Liver (tissue), 8 donors: ENCODE measurements at regions not wholly inside any gene's neighbourhood (a gene's known extent, or its start where the extent isn't known, plus 50 kb on each side); places are given as distances from the start of the nearest gene placed in this dataset.
A peak's percentile ranks its signal among the peaks of the same experiment; 100 is the strongest.

Experiments used
- DNase-seq: peaks from one replicate; pipeline ENCODE4 v3.0.0-alpha.2; 2017; ENCODE audit warnings: low spot score
- H3K27ac ChIP-seq, 2 donors: one replicate each; pipeline ENCODE4 v1.7.0; 2013; ENCODE audit warnings: inconsistent platforms in 2 of 2, low read length in 2 of 2, control low read depth in 1 of 2, low read depth in 1 of 2, mild to moderate bottlenecking in 1 of 2
- H3K27me3 ChIP-seq, 4 donors: one replicate each; pipeline versions ENCODE4 v1.6.1 to v1.7.0; 2013; ENCODE audit warnings: low read length in 3 of 4, inconsistent platforms in 1 of 4, mild to moderate bottlenecking in 1 of 4, moderate library complexity in 1 of 4; ENCODE audit not compliant: control insufficient read depth in 4 of 4, insufficient read depth in 4 of 4
- H3K36me3 ChIP-seq, 4 donors: one replicate each; pipeline versions ENCODE4 v1.6.1 to v1.7.0; 2013; ENCODE audit warnings: low read length in 3 of 4, mild to moderate bottlenecking in 3 of 4, low read depth in 1 of 4, moderate library complexity in 1 of 4; ENCODE audit not compliant: control insufficient read depth in 4 of 4, insufficient read depth in 3 of 4
- H3K4me1 ChIP-seq, 4 donors: one replicate each; pipeline versions ENCODE4 v1.6.1 to v1.7.0; 2013; ENCODE audit warnings: low read length in 3 of 4, mild to moderate bottlenecking in 3 of 4, moderate library complexity in 1 of 4; ENCODE audit not compliant: control insufficient read depth in 4 of 4, insufficient read depth in 4 of 4
- H3K4me3 ChIP-seq, 3 donors: one replicate each; pipeline versions ENCODE4 v1.6.1 to v1.7.0; 2013; ENCODE audit warnings: low read length in 3 of 3, control low read depth in 1 of 3, low read depth in 1 of 3, mild to moderate bottlenecking in 1 of 3
- H3K9ac ChIP-seq, 2 donors: one replicate each; pipeline ENCODE4 v1.7.0; 2013; ENCODE audit warnings: low read length in 2 of 2, mild to moderate bottlenecking in 2 of 2, moderate library complexity in 2 of 2, control low read depth in 1 of 2, low read depth in 1 of 2
- H3K9me3 ChIP-seq, 4 donors: one replicate each; pipeline versions ENCODE4 v1.6.1 to v1.7.0; 2013; ENCODE audit warnings: low read length in 3 of 4; ENCODE audit not compliant: control insufficient read depth in 4 of 4
- ATF3 ChIP-seq: IDR thresholded peaks from 2 replicates; pipeline ENCODE4 v1.6.1; 2016; ENCODE audit warnings: antibody characterized with exemption
- EGR1 ChIP-seq, 2 donors: IDR thresholded peaks; 2 replicates each; pipeline ENCODE4 v1.6.1; 2016 to 2018; ENCODE audit warnings: antibody characterized with exemption in 2 of 2, low read depth in 2 of 2
- FOXA1 ChIP-seq: IDR thresholded peaks from 2 replicates; pipeline ENCODE4 v1.6.1; 2016; ENCODE audit warnings: antibody characterized with exemption
- FOXA2 ChIP-seq: IDR thresholded peaks from 2 replicates; pipeline ENCODE4 v1.6.1; 2016; ENCODE audit warnings: antibody characterized with exemption
- GABPA ChIP-seq, 2 donors: IDR thresholded peaks in 1 of 2; conservative IDR thresholded peaks in 1 of 2; 2 replicates each; pipeline ENCODE4 v1.6.1; 2016; ENCODE audit warnings: antibody characterized with exemption in 2 of 2, mild to moderate bottlenecking in 1 of 2, moderate library complexity in 1 of 2
- HNF4A ChIP-seq, 2 donors: conservative IDR thresholded peaks; 2 replicates each; pipeline ENCODE4 v1.6.1; 2016; ENCODE audit warnings: antibody characterized with exemption in 2 of 2, mild to moderate bottlenecking in 2 of 2
- HNF4G ChIP-seq: IDR thresholded peaks from 2 replicates; pipeline ENCODE4 v1.6.1; 2016; ENCODE audit warnings: antibody characterized with exemption
- MAX ChIP-seq: IDR thresholded peaks from 2 replicates; pipeline ENCODE4 v1.6.1; 2016; ENCODE audit warnings: antibody characterized with exemption
- NR2F2 ChIP-seq: IDR thresholded peaks from 2 replicates; pipeline ENCODE4 v1.6.1; 2016; ENCODE audit warnings: antibody characterized with exemption
- RAD21 ChIP-seq, 2 donors: IDR thresholded peaks; 2 replicates each; pipeline ENCODE4 v1.6.1; 2016; ENCODE audit warnings: antibody characterized with exemption in 2 of 2, mild to moderate bottlenecking in 2 of 2
- REST ChIP-seq: IDR thresholded peaks from 2 replicates; pipeline ENCODE4 v1.6.1; 2016; ENCODE audit warnings: antibody characterized with exemption, mild to moderate bottlenecking
- RXRA ChIP-seq, 2 donors: IDR thresholded peaks; 2 replicates each; pipeline ENCODE4 v1.6.1; 2017 to 2018; ENCODE audit warnings: antibody characterized with exemption in 2 of 2, mild to moderate bottlenecking in 1 of 2
- SP1 ChIP-seq: IDR thresholded peaks from 2 replicates; pipeline ENCODE4 v1.6.1; 2018; ENCODE audit warnings: antibody characterized with exemption, mild to moderate bottlenecking
- TAF1 ChIP-seq: conservative IDR thresholded peaks from 2 replicates; pipeline ENCODE4 v1.6.1; 2016; ENCODE audit warnings: antibody characterized with exemption, mild to moderate bottlenecking
- YY1 ChIP-seq: IDR thresholded peaks from 2 replicates; pipeline ENCODE4 v1.6.1; 2016; ENCODE audit warnings: antibody characterized with exemption, mild to moderate bottlenecking
- WGBS: extraction: QIAGEN DNeasy Blood & Tissue Kit; methylation state at CpG from one replicate; pipeline ENCODE4 v1.1.7; 2013; 5-methylcytosine and 5-hydroxymethylcytosine counted together
- TF ChIP-seq, protein P1 (sequence below): fragments of 150-350 bp; IDR thresholded peaks from 2 replicates; pipeline ENCODE4 v1.5.1; 2017; ENCODE audit warnings: improper control_type of control experiment, low read depth, low read length; ENCODE audit not compliant: missing input control
- donor health status: healthy.
- donor health status: healthy.
- donor health status: healthy.
- donor health status: healthy.
- donor health status: healthy.

DNA sequence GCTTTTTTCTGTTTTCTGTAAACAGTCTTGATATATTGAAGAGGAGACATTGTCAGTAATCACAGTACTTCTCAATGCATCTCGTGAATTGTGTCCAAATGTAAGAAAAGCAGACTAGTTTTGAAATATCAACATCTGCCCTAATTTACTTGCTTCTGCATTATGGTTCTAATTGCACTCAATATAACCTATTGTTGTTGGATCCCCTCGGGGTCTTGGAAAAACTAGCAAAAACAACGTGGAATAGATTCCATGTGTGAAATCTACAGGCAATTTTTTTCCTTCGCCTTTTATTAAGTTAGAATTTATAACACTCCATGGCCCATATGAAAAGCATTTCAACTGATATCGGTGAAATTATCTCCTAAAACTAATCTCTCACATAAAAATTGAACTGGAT is 236.5 kb downstream of the TTLL7 start (continued):
- TF ChIP-seq, protein P1, sequence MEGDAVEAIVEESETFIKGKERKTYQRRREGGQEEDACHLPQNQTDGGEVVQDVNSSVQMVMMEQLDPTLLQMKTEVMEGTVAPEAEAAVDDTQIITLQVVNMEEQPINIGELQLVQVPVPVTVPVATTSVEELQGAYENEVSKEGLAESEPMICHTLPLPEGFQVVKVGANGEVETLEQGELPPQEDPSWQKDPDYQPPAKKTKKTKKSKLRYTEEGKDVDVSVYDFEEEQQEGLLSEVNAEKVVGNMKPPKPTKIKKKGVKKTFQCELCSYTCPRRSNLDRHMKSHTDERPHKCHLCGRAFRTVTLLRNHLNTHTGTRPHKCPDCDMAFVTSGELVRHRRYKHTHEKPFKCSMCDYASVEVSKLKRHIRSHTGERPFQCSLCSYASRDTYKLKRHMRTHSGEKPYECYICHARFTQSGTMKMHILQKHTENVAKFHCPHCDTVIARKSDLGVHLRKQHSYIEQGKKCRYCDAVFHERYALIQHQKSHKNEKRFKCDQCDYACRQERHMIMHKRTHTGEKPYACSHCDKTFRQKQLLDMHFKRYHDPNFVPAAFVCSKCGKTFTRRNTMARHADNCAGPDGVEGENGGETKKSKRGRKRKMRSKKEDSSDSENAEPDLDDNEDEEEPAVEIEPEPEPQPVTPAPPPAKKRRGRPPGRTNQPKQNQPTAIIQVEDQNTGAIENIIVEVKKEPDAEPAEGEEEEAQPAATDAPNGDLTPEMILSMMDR: no peak
- no peak for TF ChIP-seq GABPA (IDR thresholded peaks at IDR 0.05 in 1 of 2, conservative IDR thresholded peaks at IDR 0.05 in 1 of 2)
- TF ChIP-seq REST: no peak

- H3K36me3 ChIP-seq: no peaks in the 10 kb centered on the region
- no peaks in the 10 kb centered on the region for H3K9me3 ChIP-seq
- TF ChIP-seq EGR1 (IDR thresholded peaks at IDR 0.05; ENCODE audit: low read depth in 2 of 2) (no peak), GABPA (IDR thresholded peaks at IDR 0.05 in 1 of 2, conservative IDR thresholded peaks at IDR 0.05 in 1 of 2) (no peak), YY1 (no peak), RAD21 (IDR thresholded peaks at IDR 0.05) (peak in 1 of 2 donors; percentile 10), NR2F2 (no peak)
- DNase-seq: no peak
- H3K4me1 ChIP-seq: peaks cover 2 to 49% (median 32%) of the 10 kb centered on the region in 4 donors
- peak overlapping the region in 1 of 2 donors; percentile 19 for H3K27ac ChIP-seq
- 45% methylated on average over 3 of the region's 3 CpGs for WGBS
- no peak overlapping the region for H3K9ac ChIP-seq
- peak overlapping the region; percentile 33 to 50 (median 35) for H3K4me3 ChIP-seq
- no peaks in the 10 kb centered on the region for H3K27me3 ChIP-seq
Measured at GRCh38 chr1:83762039-83762365, 236.9 kb downstream of the TTLL7 start.

DNA sequence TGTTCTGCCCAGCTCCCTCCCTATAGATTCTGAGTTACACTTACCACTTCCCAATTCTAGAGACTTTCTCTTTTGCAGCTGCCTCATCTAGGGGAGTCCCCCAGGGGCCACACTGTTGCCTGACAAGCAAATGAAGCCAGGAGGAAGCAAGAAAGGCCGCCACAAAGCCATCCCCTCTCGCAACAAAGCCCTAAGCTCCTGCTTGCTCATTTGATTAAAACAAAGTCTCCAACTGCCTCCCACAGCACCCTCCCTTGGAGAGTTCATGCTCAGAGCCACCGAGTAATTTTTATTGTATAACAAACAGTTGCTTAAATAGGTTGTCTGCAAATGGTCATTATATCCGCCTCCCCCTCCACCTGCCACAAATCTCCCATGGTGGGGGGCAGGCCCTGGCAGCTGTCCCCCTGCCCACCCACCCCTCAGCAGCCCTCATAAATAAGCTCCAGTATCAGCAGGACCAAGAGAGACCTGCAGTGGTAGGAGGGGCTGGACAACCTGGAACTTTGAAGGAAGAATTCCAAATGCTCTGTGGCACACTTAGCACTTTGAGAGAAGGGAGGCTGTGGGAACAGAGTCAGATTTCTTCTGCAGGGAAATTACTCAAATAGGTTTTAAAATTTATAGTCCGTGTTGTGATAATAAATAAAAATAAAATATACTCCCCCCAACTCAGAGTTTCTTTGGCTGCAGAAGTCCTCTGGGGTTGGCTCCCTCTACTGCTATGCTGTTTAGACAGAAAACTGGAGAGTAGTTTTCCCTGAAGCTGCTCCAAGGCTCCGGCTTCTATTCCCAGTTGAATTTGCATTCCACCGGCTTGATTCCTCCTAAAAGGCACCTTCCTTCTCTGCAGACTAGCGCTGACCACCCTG is 237.5 kb downstream of the TTLL7 start:
- H3K9ac ChIP-seq: no peak overlapping the region
- TF ChIP-seq MAX (no peak), HNF4A (conservative IDR thresholded peaks at IDR 0.05) (no peak), YY1 (no peak), ATF3 (no peak), FOXA1 (no peak), EGR1 (IDR thresholded peaks at IDR 0.05; ENCODE audit: low read depth in 2 of 2) (no peak), RXRA (IDR thresholded peaks at IDR 0.05) (no peak), HNF4G (no peak), REST (no peak), SP1 (no peak), FOXA2 (no peak), RAD21 (IDR thresholded peaks at IDR 0.05) (no peak), TAF1 (no peak)
- TF ChIP-seq, protein P1: no peak
- peak overlapping the region; percentile 33 to 50 (median 35) for H3K4me3 ChIP-seq
- H3K4me1 ChIP-seq: peaks cover 0 to 53% (median 35%) of the 10 kb centered on the region in 4 donors
- H3K9me3 ChIP-seq: no peaks in the 10 kb centered on the region
- peak overlapping the region in 1 of 2 donors; percentile 19 for H3K27ac ChIP-seq
- no peak for DNase-seq
- H3K36me3 ChIP-seq: no peaks in the 10 kb centered on the region
- no peaks in the 10 kb centered on the region for H3K27me3 ChIP-seq
- 52% methylated on average over 8 of the region's 8 CpGs for WGBS
